Ovary (tissue), 7 donors: ENCODE measurements at regions not wholly inside any gene's neighbourhood (a gene's known extent, or its start where the extent isn't known, plus 50 kb on each side); places are given as distances from the start of the nearest gene placed in this dataset.

Experiments used
- DNase-seq, 5 donors: peaks; one replicate each; pipeline ENCODE4 v3.0.0-alpha.2; 2019 to 2020
- H3K27ac ChIP-seq, 2 donors: fragments of 200-600 bp; one replicate each; pipeline versions ENCODE4 v1.5.1 to v1.8.0; 2019 to 2022
- H3K27me3 ChIP-seq: fragments of 200-600 bp; one replicate; pipeline ENCODE4 v1.8.0; 2022
- H3K36me3 ChIP-seq: fragments of 200-600 bp; sonication (generic); one replicate; pipeline ENCODE4 v1.5.1; 2019
- H3K4me1 ChIP-seq: one replicate; pipeline ENCODE4 v1.8.1; 2013; ENCODE audit warnings: mild to moderate bottlenecking, moderate library complexity; ENCODE audit not compliant: insufficient read depth
- H3K4me3 ChIP-seq: fragments of 200-600 bp; sonication (generic); one replicate; pipeline ENCODE4 v1.5.1; 2017
- H3K9me3 ChIP-seq, 2 donors: fragments of 200-600 bp in 1 of 2; sonication (generic) in 1 of 2; one replicate each; pipeline versions ENCODE4 v1.5.1 to v1.8.1; 2013 to 2019; ENCODE audit warnings: mild to moderate bottlenecking in 1 of 2, moderate library complexity in 1 of 2
- EP300 ChIP-seq: sonication (generic); formaldehyde crosslinking; IDR thresholded peaks from one replicate; pipeline ENCODE4 v1.6.1; 2017; ENCODE audit warnings: antibody characterized with exemption
- POLR2A ChIP-seq: fragments of 450-650 bp; IDR thresholded peaks from one replicate; pipeline ENCODE4 v1.6.1; 2017; ENCODE audit warnings: antibody characterized with exemption, mild to moderate bottlenecking, moderate library complexity
- WGBS, 3 donors: extraction: QIAGEN DNeasy Blood & Tissue Kit in 1 of 3; methylation state at CpG; one replicate each; pipeline versions ENCODE4 v1.1.5 to v1.1.7; 2013 to 2017; 5-methylcytosine and 5-hydroxymethylcytosine counted together
- intact Hi-C, 4 donors: fragments of 100-400 bp; cut with DNase I; formaldehyde crosslinking; loops; one replicate each; pipeline versions ENCODE4 v1.11.0 to v1.15.1; 2022 to 2023
- TF ChIP-seq, protein P1 (sequence below), 3 donors: fragments of 450-650 bp in 2 of 3; fragments of 200-600 bp in 1 of 3; IDR thresholded peaks; one replicate each; pipeline versions ENCODE4 v1.5.1 to v1.8.0; 2016 to 2022; ENCODE audit warnings: antibody characterized with exemption in 3 of 3, mild to moderate bottlenecking in 1 of 3
- donor health status: DM: no; HTN: no; CAD: no; lungs with moderate emphysema.
- donor health status: DM: no; HTN: no; CAD: no.
- donor health status: Bipolar disorder and iron deficiency.
- donor health status: DM: no; HTN: no; CAD: no.
- donor health status: DM: yes; HTN: yes; CAD: no.

DNA sequence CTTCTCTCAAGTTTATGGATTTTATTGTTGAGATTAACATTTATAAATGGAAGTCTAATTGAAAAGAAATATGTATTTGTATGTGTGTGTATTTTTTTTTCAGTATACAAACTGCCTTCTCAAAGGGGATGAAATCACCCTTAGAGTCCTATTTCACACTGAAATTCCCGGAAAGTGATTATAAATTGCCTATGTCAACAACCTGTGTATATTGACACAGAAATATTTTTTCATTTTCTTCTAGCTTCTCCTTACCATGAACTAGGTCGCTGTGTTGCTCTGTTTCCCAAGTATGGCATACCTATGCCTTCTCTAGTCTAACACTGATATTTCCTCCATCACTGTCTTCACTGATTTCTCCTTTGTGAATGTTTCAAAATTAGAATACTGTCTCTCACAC lies 444.0 kb upstream of the AZI2 start:
- Histone ChIP-seq H3K9me3 (no peaks in the 10 kb centered on the region), H3K27me3 (no peaks in the 10 kb centered on the region), H3K36me3 (no peaks in the 10 kb centered on the region), H3K27ac (no peak overlapping the region), H3K4me3 (no peak overlapping the region), H3K4me1 (no peaks in the 10 kb centered on the region)
- WGBS, 3 donors = 73 to 85% (median 83%) methylated on average over 2 of the region's 2 CpGs
- DNase-seq = no peak
- TF ChIP-seq, protein P1, sequence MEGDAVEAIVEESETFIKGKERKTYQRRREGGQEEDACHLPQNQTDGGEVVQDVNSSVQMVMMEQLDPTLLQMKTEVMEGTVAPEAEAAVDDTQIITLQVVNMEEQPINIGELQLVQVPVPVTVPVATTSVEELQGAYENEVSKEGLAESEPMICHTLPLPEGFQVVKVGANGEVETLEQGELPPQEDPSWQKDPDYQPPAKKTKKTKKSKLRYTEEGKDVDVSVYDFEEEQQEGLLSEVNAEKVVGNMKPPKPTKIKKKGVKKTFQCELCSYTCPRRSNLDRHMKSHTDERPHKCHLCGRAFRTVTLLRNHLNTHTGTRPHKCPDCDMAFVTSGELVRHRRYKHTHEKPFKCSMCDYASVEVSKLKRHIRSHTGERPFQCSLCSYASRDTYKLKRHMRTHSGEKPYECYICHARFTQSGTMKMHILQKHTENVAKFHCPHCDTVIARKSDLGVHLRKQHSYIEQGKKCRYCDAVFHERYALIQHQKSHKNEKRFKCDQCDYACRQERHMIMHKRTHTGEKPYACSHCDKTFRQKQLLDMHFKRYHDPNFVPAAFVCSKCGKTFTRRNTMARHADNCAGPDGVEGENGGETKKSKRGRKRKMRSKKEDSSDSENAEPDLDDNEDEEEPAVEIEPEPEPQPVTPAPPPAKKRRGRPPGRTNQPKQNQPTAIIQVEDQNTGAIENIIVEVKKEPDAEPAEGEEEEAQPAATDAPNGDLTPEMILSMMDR (IDR thresholded peaks at IDR 0.05) = no peak
- no peak for TF ChIP-seq POLR2A
- TF ChIP-seq EP300 = no peak
- intact Hi-C loops = no loop called here

DNA sequence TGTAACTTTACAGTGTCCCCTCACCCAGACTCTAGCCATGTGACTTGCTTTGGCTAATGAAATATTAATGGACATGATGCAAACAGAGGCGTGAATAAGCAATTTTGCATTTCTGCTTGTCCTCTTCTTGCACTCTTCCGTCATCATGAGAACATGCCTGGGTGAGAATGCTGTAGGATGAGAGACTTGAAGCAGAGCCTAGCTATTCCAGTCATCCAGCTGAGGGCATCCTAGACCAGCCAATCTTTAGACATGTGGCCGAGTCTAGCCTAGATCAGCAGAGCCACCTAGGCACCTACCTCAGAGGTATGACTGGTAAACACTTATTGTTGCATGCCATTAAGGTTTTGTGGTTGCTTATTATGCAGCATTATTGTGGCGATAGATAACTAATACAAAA lies 450.5 kb upstream of the AZI2 start:
- no peaks in the 10 kb centered on the region for H3K9me3 ChIP-seq
- H3K4me1 ChIP-seq = no peaks in the 10 kb centered on the region
- intact Hi-C loops = no loop called here
- H3K27ac ChIP-seq = no peak overlapping the region
- H3K36me3 ChIP-seq = no peaks in the 10 kb centered on the region
- DNase-seq = no peak
- no peaks in the 10 kb centered on the region for H3K27me3 ChIP-seq
- TF ChIP-seq EP300 = no peak
- TF ChIP-seq POLR2A = no peak
- TF ChIP-seq, protein P1 (IDR thresholded peaks at IDR 0.05) = no peak
- H3K4me3 ChIP-seq = no peak overlapping the region
- 85 to 91% (median 89%) methylated on average over 4 of the region's 4 CpGs for WGBS, 3 donors

DNA sequence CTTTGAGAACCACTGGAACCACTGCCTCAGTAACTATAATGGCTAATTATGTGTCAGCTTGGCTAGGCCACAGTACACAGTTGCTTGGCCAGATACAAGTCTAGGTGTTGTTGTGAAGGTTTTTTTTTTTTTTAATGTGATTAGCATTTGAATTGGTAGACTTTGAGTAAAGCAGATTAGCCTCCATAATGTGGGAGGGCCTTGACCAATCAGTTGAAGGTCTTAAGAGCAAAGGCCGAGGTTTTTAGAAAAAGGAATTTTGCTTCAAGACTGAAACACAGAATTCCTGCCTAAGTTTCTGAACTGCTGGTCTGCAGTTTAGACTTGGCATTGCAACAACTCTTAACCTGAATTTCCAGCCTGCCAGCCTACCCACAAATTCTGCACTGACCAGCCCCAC lies 451.6 kb upstream of the AZI2 start:
- Histone ChIP-seq H3K27ac (no peak overlapping the region), H3K9me3 (no peaks in the 10 kb centered on the region), H3K36me3 (no peaks in the 10 kb centered on the region), H3K4me3 (no peak overlapping the region), H3K4me1 (no peaks in the 10 kb centered on the region), H3K27me3 (no peaks in the 10 kb centered on the region)
- no peak for TF ChIP-seq POLR2A
- TF ChIP-seq, protein P1 (IDR thresholded peaks at IDR 0.05) = no peak
- TF ChIP-seq EP300 = no peak
- intact Hi-C loops = no loop called here
- 87 to 93% (median 88%) methylated on average over 1 of the region's 1 CpG for WGBS, 3 donors
- DNase-seq = no peak

DNA sequence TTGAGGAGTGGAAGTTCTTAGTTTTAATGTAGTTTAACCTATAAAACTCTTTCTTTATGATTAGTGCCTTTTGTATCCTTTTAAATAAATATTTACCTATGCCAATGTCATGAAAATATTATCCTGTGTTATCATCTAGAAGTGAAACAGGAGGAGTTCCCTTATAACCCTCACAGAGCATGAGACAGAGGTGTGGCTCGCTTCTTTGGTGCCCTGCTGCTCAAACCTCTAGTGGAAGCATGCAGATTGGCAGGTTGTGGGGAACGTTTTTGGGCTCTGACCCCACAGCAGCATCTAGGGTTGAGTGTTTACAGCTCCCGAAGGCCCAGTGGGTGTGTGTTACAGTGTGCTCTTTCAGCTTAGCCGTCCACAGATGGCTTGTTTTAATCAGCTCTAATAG lies 459.4 kb upstream of the AZI2 start:
- no peak for DNase-seq
- Histone ChIP-seq H3K4me3 (no peak overlapping the region), H3K9me3 (no peaks in the 10 kb centered on the region), H3K27me3 (no peaks in the 10 kb centered on the region), H3K36me3 (no peaks in the 10 kb centered on the region), H3K27ac (no peak overlapping the region), H3K4me1 (no peaks in the 10 kb centered on the region)
- WGBS, 3 donors = 74 to 80% (median 75%) methylated on average over 4 of the region's 4 CpGs
- intact Hi-C loops = no loop called here
- no peak for TF ChIP-seq POLR2A
- no peak for TF ChIP-seq EP300
- TF ChIP-seq, protein P1 (IDR thresholded peaks at IDR 0.05) = no peak

DNA sequence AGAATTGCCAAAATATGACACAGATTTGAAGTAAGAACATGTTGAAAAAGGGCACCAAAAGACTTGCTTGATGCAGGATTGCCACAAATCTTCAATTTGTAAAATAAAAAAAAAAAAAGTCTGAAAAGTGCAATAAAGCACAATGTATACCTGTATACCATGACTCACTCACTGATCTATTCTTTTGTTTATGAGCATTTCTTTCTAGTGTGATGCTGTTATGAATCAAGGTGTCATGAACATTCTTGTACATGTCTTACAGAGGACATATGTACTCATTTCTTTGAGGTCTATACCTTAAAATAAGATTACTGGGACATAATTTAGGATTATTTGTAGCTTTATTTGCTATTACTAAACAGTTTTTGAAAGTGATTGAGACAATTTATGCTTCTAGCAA lies 464.9 kb upstream of the RBMS3 start:
- Histone ChIP-seq H3K4me1 (no peaks in the 10 kb centered on the region), H3K9me3 (no peaks in the 10 kb centered on the region), H3K36me3 (no peaks in the 10 kb centered on the region), H3K27ac (no peak overlapping the region), H3K27me3 (no peaks in the 10 kb centered on the region), H3K4me3 (no peak overlapping the region)
- DNase-seq = no peak
- intact Hi-C loops = no loop called here
- no peak for TF ChIP-seq EP300
- no peak for TF ChIP-seq POLR2A
- TF ChIP-seq, protein P1 (IDR thresholded peaks at IDR 0.05) = no peak
